Ascending aorta (tissue), 2 donors: ENCODE measurements at regions not wholly inside any gene's neighbourhood (a gene's known extent, or its start where the extent isn't known, plus 50 kb on each side); places are given as distances from the start of the nearest gene placed in this dataset.
"Not testable (repeated sequence)": the region's sequence is repeated elsewhere in the genome, so short reads cannot be mapped to it uniquely, and the experiment has no call there.

Source experiments
- DNase-seq, 2 donors: peaks; one replicate each; pipeline ENCODE4 v3.0.0-alpha.2; 2019; ENCODE audit warnings: low spot score in 2 of 2
- H3K27ac ChIP-seq, 2 donors: fragments of 200-600 bp; sonication (generic); one replicate each; pipeline ENCODE4 v1.5.1; 2016 to 2017; ENCODE audit warnings: mild to moderate bottlenecking in 1 of 2
- H3K27me3 ChIP-seq: fragments of 200-600 bp; sonication (generic); one replicate; pipeline ENCODE4 v1.5.1; 2017
- H3K36me3 ChIP-seq, 2 donors: fragments of 200-600 bp; sonication (generic); one replicate each; pipeline ENCODE4 v1.5.1; 2016
- H3K4me1 ChIP-seq, 2 donors: fragments of 200-600 bp; sonication (generic); one replicate each; pipeline ENCODE4 v1.5.1; 2016 to 2017; ENCODE audit warnings: mild to moderate bottlenecking in 1 of 2
- H3K4me3 ChIP-seq, 2 donors: fragments of 200-600 bp; sonication (generic); one replicate each; pipeline ENCODE4 v1.5.1; 2016 to 2017; ENCODE audit warnings: mild to moderate bottlenecking in 1 of 2
- H3K9me3 ChIP-seq, 2 donors: fragments of 200-600 bp; sonication (generic); one replicate each; pipeline ENCODE4 v1.5.1; 2016
- intact Hi-C: fragments of 100-400 bp; cut with DNase I; formaldehyde crosslinking; loops from one replicate; pipeline ENCODE4 v1.15.1; 2023
- TF ChIP-seq, protein P1 (sequence below), 3 experiments: fragments of 200-600 bp in 2 of 3; fragments of 450-650 bp in 1 of 3; sonication (generic) in 2 of 3; IDR thresholded peaks; one replicate each; pipeline ENCODE4 v1.5.1; 2016 to 2019; ENCODE audit warnings: antibody characterized with exemption in 3 of 3, mild to moderate bottlenecking in 1 of 3, moderate library complexity in 1 of 3

DNA sequence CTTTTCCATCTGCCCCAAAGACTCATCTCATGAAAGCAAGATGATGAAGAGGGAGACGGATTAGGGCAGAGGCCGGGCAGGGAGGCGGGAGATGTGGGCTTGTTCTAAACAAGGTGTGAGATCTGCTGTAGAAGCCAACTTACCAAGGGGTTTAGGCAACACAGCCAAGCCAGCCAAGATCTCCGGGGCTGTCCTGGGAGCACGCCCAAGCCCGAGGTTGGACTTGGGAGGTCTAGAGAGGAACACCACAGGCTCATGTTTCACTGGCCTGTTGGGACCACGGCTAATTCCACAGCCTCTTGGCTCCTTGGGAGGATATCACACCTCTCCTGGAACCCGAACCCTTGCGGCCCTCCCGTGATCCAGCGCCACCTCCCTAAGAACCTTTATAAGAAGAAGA, 171.4 kb downstream of the CRLF2 start:
- DNase-seq: peak in 1 of 2 donors; percentile 45

DNA sequence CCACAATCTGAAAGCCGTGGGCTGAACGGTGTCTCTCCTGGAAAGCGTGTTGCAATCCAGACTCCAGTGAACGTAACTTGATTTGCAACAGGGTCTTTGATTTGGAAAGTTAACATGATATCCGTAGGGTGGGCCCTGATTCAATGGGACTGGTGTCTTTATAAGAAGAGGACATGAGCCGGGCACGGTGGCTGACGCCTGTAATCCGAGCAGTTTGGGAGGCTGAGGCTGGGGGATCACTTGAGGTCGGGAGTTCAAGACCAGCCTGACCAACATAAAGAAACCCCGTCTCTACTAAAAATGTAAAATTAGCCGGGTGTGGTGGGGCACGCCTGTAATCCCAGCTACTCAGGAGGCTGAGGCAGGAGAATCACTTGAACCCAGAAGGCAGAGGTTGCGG, 176.5 kb downstream of the CRLF2 start:
- H3K9me3 ChIP-seq, DNase-seq, H3K4me1 ChIP-seq, H3K4me3 ChIP-seq, intact Hi-C loops, H3K27ac ChIP-seq, H3K27me3 ChIP-seq, H3K36me3 ChIP-seq: not testable (repeated sequence)

More for the DNA sequence above, 171.4 kb downstream of the CRLF2 start:
- H3K27me3 ChIP-seq: no peaks in the 10 kb centered on the region
- H3K9me3 ChIP-seq: peaks cover 5 to 10% of the 10 kb centered on the region in 2 donors
- TF ChIP-seq, protein P1, sequence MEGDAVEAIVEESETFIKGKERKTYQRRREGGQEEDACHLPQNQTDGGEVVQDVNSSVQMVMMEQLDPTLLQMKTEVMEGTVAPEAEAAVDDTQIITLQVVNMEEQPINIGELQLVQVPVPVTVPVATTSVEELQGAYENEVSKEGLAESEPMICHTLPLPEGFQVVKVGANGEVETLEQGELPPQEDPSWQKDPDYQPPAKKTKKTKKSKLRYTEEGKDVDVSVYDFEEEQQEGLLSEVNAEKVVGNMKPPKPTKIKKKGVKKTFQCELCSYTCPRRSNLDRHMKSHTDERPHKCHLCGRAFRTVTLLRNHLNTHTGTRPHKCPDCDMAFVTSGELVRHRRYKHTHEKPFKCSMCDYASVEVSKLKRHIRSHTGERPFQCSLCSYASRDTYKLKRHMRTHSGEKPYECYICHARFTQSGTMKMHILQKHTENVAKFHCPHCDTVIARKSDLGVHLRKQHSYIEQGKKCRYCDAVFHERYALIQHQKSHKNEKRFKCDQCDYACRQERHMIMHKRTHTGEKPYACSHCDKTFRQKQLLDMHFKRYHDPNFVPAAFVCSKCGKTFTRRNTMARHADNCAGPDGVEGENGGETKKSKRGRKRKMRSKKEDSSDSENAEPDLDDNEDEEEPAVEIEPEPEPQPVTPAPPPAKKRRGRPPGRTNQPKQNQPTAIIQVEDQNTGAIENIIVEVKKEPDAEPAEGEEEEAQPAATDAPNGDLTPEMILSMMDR (IDR thresholded peaks at IDR 0.05): no peak
- H3K27ac ChIP-seq: no peak overlapping the region
- intact Hi-C loops: no loop called here
- no peaks in the 10 kb centered on the region for H3K4me1 ChIP-seq
- H3K36me3 ChIP-seq: no peaks in the 10 kb centered on the region
- H3K4me3 ChIP-seq: no peak overlapping the region

DNA sequence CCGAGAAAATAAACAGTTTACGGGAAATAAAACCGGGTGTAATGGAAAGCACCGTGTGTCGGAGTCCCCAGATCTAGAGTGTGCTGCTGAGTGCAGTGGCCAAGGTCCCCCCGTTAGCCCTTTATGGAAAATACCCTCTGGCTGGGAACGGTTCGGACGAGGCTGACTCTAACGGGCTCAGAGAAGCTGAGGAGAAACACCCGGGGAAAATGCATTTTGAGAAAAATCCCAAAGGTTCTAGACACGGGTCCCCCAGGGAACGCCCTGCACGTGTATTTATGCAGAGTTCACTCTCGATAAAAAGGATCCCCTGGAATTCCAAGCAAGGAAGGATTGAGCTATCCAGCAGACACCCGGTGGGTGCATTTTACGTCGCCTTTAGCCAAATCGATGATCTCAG, 177.2 kb downstream of the CRLF2 start:
- intact Hi-C loops: no loop called here
- H3K4me1 ChIP-seq: no peaks in the 10 kb centered on the region
- DNase-seq: no peak
- H3K27me3 ChIP-seq: no peaks in the 10 kb centered on the region
- no peak overlapping the region for H3K27ac ChIP-seq
- no peak overlapping the region for H3K4me3 ChIP-seq
- TF ChIP-seq, protein P1 (IDR thresholded peaks at IDR 0.05): no peak
- H3K9me3 ChIP-seq: no peaks in the 10 kb centered on the region
- H3K36me3 ChIP-seq: no peaks in the 10 kb centered on the region

DNA sequence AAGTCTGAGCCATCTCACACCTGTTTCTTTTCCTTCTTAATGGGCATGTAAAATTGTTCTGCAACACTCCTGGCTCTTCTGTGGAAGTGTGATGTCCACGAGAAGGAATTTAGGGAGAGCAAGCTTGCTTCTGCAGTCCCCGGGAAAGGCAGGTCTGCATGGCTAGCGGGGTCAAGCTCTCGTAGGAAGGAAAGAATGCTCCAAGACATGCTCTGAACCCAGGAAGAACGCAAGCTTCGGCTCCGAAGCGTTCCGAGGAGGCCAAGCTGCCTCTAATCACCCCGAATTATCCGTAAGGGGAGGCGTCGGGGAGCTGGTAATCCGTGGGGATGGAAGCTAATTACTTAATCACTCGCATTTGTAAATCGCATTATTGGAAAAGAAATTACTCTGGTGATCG, 177.7 kb downstream of the CRLF2 start:
- Histone ChIP-seq H3K9me3 (no peaks in the 10 kb centered on the region), H3K27me3 (no peaks in the 10 kb centered on the region), H3K36me3 (no peaks in the 10 kb centered on the region), H3K4me3 (no peak overlapping the region), H3K4me1 (no peaks in the 10 kb centered on the region), H3K27ac (no peak overlapping the region)
- no peak for DNase-seq
- TF ChIP-seq, protein P1 (IDR thresholded peaks at IDR 0.05): no peak
- intact Hi-C loops: no loop called here

DNA sequence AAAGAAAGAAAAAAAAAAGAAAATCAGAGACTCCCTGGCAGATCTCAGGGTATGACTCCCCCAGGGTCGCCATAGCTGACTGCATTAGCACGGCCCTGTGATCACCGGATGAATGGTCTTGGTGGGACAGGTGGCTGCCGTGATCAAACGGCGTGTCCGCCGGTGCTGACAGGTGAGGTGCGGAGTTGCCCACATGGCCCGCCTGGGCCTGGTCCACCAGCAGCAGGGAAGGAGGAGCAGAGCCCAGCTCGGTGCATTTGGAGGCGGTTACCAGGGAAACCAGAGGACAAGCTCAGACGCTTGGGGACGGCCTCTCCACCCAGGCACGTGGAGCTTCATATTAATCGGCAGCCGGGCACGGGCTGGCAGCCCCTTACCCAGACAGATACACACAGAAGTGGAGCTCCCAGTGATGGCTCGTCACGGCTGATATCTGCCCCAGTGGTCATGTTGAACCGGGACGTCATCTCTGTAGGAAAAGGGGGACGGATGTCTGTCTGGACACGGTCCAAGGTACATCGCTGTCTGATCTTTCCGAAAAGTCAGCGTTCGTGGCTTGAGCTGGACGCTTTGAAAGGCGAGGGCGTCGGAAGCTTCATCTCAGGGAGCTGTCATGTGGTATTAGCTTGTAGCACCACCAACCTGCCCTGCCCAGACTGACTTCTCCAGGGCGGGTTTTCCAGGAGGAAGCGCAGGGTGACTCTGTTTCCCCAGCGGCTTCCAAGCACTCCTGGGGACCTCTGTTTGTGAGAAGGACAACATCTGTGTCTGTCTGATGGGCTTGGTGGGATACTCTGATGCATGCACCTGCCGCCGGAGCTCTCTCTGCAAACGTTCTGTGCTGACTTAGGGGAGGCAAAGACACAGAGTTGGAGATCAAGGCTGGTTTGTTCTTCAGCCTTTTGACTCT, 180.7 kb downstream of the CRLF2 start:
- intact Hi-C loops: no loop called here
- no peaks in the 10 kb centered on the region for H3K36me3 ChIP-seq
- H3K4me3 ChIP-seq: no peak overlapping the region
- H3K27ac ChIP-seq: no peak overlapping the region
- no peak for DNase-seq
- TF ChIP-seq, protein P1 (IDR thresholded peaks at IDR 0.05): no peak
- no peaks in the 10 kb centered on the region for H3K27me3 ChIP-seq
- H3K9me3 ChIP-seq: no peaks in the 10 kb centered on the region
- no peaks in the 10 kb centered on the region for H3K4me1 ChIP-seq

DNA sequence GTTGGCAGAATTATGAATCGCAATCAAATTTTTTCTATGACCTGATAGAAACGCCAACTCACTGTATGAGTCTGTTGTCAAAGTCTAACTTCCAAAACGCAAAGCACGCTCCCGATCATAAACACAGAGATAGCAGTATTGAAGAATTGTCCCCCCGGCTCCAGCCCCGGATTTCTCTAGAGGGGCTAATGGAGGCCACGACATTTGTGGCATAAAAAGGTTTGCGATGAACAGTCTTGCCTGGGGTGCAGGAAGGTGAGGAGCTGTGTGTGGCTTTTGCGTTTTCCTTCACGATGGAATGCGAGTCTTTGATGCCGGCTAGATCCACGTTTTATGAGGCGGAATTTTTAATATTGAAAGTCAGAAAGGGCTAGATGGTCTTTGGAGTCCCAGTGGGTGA, 183.0 kb downstream of the CRLF2 start:
- intact Hi-C loops: no loop called here
- Histone ChIP-seq H3K4me3 (no peak overlapping the region), H3K4me1 (no peaks in the 10 kb centered on the region), H3K9me3 (no peaks in the 10 kb centered on the region), H3K27me3 (no peaks in the 10 kb centered on the region), H3K27ac (no peak overlapping the region), H3K36me3 (no peaks in the 10 kb centered on the region)
- no peak for DNase-seq
- TF ChIP-seq, protein P1 (IDR thresholded peaks at IDR 0.05): no peak
